ENCODE measurements at regions not wholly inside any gene's neighbourhood (a gene's known extent, or its start where the extent isn't known, plus 50 kb on each side); places are given as distances from the start of the nearest gene placed in this dataset.

DNA sequence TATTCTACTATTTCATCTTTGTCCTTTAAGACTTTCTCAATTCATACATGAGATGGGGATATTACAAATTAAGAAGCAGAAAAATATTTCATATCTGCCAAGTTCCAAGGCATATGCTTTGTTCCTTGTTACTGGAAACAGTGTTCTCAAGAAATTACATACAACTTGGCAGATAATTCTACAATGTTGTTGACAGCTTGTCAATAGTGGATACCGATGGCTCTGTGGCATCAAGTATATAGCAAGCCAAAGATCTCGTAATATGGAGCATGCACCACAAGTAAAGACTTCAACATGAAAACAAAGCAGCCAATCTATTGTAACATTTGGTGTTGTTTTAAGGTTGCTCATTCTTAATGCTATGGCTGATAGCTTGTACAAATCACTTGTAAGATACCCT is 598.2 kb upstream of the KLHL29 start:
- TF ChIP-seq, protein P1, sequence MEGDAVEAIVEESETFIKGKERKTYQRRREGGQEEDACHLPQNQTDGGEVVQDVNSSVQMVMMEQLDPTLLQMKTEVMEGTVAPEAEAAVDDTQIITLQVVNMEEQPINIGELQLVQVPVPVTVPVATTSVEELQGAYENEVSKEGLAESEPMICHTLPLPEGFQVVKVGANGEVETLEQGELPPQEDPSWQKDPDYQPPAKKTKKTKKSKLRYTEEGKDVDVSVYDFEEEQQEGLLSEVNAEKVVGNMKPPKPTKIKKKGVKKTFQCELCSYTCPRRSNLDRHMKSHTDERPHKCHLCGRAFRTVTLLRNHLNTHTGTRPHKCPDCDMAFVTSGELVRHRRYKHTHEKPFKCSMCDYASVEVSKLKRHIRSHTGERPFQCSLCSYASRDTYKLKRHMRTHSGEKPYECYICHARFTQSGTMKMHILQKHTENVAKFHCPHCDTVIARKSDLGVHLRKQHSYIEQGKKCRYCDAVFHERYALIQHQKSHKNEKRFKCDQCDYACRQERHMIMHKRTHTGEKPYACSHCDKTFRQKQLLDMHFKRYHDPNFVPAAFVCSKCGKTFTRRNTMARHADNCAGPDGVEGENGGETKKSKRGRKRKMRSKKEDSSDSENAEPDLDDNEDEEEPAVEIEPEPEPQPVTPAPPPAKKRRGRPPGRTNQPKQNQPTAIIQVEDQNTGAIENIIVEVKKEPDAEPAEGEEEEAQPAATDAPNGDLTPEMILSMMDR (IDR thresholded peaks at IDR 0.05; ENCODE audit: insufficient read depth in 1 of 2, low read depth in 1 of 2, low read length in 1 of 2, severe bottlenecking in 1 of 2, unreplicated experiment in 1 of 2) = no peak
- Mint-ChIP-seq H3K27me3 (ENCODE audit: insufficient read depth, unreplicated experiment) (peaks cover 4% of the 10 kb centered on the region), H3K36me3 (ENCODE audit: insufficient read depth, unreplicated experiment) (no peaks in the 10 kb centered on the region), H3K4me1 (ENCODE audit: low read depth, unreplicated experiment) (no peaks in the 10 kb centered on the region), H3K9me3 (ENCODE audit: unreplicated experiment) (no peaks in the 10 kb centered on the region), H3K27ac (ENCODE audit: unreplicated experiment) (no peak overlapping the region), H3K4me3 (ENCODE audit: unreplicated experiment) (no peak overlapping the region)
- intact Hi-C loops (cut with micrococcal nuclease; ENCODE audit: unreplicated experiment) = no loop called here
- Histone ChIP-seq H3K27me3 (replicated peaks; ENCODE audit: control insufficient read depth, insufficient read depth, low read length) (no peaks in the 10 kb centered on the region), H3K4me3 (ENCODE audit: low read depth, low read length) (no peak overlapping the region), H3K4me1 (no peaks in the 10 kb centered on the region), H3K9me3 (no peaks in the 10 kb centered on the region), H3K36me3 (ENCODE audit: control insufficient read depth, insufficient read depth, low read length) (no peaks in the 10 kb centered on the region)
- no peak for DNase-seq
- BruUV-seq (replicated peaks) = no TSS peak
- CTCF ChIA-PET = no interaction called here
- POLR2A ChIA-PET = no interaction called here

DNA sequence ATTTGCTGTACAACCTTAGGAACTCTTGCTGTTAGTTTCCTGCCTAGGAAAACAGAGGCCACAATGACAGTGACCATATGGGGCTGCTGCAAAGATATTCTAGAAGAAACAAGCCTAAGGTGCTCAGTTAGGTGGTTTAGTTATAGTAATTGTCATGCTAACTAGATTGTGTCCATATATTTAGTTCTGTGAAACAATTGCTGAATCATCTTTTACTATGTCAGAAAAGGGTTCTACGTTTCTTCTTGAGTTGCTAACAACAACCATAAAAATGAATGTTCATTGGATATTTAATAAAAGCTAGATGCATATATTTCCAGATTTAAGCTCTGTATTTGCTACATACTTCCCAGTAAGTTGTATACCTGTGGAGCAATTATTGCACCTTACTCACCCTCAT is 597.2 kb upstream of the KLHL29 start:
- Histone ChIP-seq H3K4me1 (no peaks in the 10 kb centered on the region), H3K27me3 (replicated peaks; ENCODE audit: control insufficient read depth, insufficient read depth, low read length) (no peaks in the 10 kb centered on the region), H3K4me3 (ENCODE audit: low read depth, low read length) (no peak overlapping the region), H3K36me3 (ENCODE audit: control insufficient read depth, insufficient read depth, low read length) (no peaks in the 10 kb centered on the region), H3K9me3 (no peaks in the 10 kb centered on the region)
- no peaks in the 10 kb centered on the region for H3K36me3 Mint-ChIP-seq (ENCODE audit: insufficient read depth, unreplicated experiment)
- no peak overlapping the region for H3K27ac Mint-ChIP-seq (ENCODE audit: unreplicated experiment)
- no peaks in the 10 kb centered on the region for H3K9me3 Mint-ChIP-seq (ENCODE audit: unreplicated experiment)
- TF ChIP-seq, protein P1 (IDR thresholded peaks at IDR 0.05; ENCODE audit: insufficient read depth in 1 of 2, low read depth in 1 of 2, low read length in 1 of 2, severe bottlenecking in 1 of 2, unreplicated experiment in 1 of 2) = no peak
- no peaks in the 10 kb centered on the region for H3K4me1 Mint-ChIP-seq (ENCODE audit: low read depth, unreplicated experiment)
- no peak overlapping the region for H3K4me3 Mint-ChIP-seq (ENCODE audit: unreplicated experiment)
- ChIA-PET CTCF (no interaction called here), POLR2A (no interaction called here)
- H3K27me3 Mint-ChIP-seq (ENCODE audit: insufficient read depth, unreplicated experiment) = peaks cover 7% of the 10 kb centered on the region
- BruUV-seq (replicated peaks) = no TSS peak
- intact Hi-C loops (cut with micrococcal nuclease; ENCODE audit: unreplicated experiment) = no loop called here
- DNase-seq = no peak

DNA sequence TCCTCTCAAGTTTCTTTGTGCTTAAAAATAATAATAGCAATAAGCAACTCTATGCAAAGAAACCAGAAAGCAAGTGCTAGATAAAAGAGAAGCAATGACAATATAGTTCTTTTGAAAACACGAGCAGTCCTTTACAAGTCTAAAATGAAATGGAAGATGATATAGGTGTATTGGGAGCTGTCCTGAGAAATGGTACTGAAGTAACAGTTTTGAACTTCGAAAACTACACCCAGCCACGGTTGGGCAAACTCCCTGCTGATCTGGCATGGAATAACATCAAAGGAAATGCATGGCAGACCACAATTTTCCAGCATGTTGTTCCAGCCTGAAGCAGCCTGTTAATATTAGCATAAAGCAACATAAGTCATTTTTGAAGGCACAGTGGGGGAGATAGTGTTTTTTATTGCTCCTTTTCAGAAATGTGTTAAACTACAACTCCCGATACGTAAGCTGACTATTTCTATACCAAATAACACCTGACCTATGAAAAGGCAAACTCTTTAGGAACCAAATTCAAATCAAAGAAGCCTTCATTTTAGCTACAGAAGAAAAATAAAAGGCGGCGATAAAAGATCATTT is 596.1 kb upstream of the KLHL29 start:
- no peak overlapping the region for H3K4me3 Mint-ChIP-seq (ENCODE audit: unreplicated experiment)
- H3K9me3 ChIP-seq = no peaks in the 10 kb centered on the region
- H3K36me3 Mint-ChIP-seq (ENCODE audit: insufficient read depth, unreplicated experiment) = no peaks in the 10 kb centered on the region
- H3K4me3 ChIP-seq (ENCODE audit: low read depth, low read length) = no peak overlapping the region
- TF ChIP-seq, protein P1 (IDR thresholded peaks at IDR 0.05; ENCODE audit: insufficient read depth in 1 of 2, low read depth in 1 of 2, low read length in 1 of 2, severe bottlenecking in 1 of 2, unreplicated experiment in 1 of 2) = no peak
- H3K4me1 ChIP-seq = no peaks in the 10 kb centered on the region
- H3K9me3 Mint-ChIP-seq (ENCODE audit: unreplicated experiment) = no peaks in the 10 kb centered on the region
- CTCF ChIA-PET = no interaction called here
- no TSS peak for BruUV-seq (replicated peaks)
- no peak for DNase-seq
- POLR2A ChIA-PET = no interaction called here
- peaks cover 7% of the 10 kb centered on the region for H3K27me3 Mint-ChIP-seq (ENCODE audit: insufficient read depth, unreplicated experiment)
- no peak overlapping the region for H3K27ac Mint-ChIP-seq (ENCODE audit: unreplicated experiment)
- intact Hi-C loops (cut with micrococcal nuclease; ENCODE audit: unreplicated experiment) = no loop called here
- no peaks in the 10 kb centered on the region for H3K4me1 Mint-ChIP-seq (ENCODE audit: low read depth, unreplicated experiment)
- no peaks in the 10 kb centered on the region for H3K27me3 ChIP-seq (replicated peaks; ENCODE audit: control insufficient read depth, insufficient read depth, low read length)
- H3K36me3 ChIP-seq (ENCODE audit: control insufficient read depth, insufficient read depth, low read length) = no peaks in the 10 kb centered on the region

Data from Caco-2 (cell line).